ENCODE measurements at regions not wholly inside any gene's neighbourhood (a gene's known extent, or its start where the extent isn't known, plus 50 kb on each side); places are given as distances from the start of the nearest gene placed in this dataset.
"Not testable (repeated sequence)": the region's sequence is repeated elsewhere in the genome, so short reads cannot be mapped to it uniquely, and the experiment has no call there.

DNA sequence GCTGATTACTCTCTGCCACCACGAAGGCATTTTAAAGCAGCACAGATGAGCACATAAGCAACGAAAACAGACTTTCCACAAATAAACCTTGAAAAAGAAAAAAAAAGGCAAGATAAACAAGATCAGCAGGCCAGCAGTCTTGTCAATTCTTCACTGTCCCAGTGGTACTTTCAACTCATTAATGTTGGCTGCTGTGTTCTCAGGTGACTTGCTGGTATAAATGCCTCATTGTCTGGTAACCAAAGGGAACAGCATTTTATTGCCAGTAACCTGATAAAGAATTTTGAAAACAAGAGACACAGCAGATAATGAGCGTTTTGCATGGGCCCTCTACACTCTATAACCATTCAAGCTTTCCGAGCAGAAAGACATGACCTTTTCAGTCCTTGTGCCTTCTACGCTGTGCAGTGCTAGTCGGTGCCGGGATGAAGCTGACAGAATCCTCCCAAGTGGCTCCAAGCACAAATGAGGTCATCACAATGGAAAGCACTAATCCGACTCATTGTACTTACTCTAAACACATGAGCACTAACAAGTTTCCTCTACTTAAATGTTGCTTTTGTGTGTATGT is 242.9 kb upstream of the FRG1 start:
- not testable (repeated sequence) for DNase-seq (ENCODE audit: low read depth in 4 of 4, low spot score in 3 of 4)

DNA sequence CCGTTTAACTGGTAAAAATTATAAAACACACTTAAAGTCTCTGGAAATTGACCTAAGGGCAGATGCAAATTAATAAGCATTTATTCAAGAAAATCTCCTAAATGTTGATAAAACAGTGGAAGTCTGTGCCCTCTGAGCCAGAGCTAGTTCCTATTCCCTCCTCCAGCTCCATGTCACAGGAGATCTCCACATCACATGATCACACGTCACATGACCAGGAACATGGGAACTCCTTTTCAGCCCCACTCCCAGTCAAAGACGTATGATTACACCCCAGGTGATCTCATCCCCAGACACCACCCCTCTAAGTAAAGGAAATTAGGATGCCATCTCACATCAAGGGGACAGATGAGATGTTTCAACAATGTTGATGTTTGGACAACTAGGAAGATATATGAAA is 237.7 kb upstream of the FRG1 start:
- DNase-seq (ENCODE audit: low read depth in 4 of 4, low spot score in 3 of 4) = not testable (repeated sequence)

DNA sequence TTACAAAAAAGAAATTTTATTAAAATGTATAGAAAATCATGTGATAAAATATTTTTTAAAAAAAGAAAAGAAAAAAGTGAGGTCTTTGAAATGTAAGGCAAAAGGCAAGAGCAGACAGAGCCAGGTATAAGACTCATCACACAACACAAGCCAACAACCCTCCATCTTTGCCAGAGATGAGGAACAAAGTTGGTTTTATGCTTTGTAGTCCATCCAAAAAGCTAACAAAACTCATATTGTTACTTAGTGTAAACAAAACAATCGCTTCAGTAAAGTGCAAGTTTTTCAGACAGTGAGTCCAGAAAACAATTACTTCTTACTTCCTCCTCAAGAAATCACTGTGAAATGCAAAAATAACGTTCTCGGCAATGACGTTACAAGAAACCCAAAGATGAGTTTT is 233.9 kb upstream of the FRG1 start:
- DNase-seq (ENCODE audit: low read depth in 4 of 4, low spot score in 3 of 4) = not testable (repeated sequence)

DNA sequence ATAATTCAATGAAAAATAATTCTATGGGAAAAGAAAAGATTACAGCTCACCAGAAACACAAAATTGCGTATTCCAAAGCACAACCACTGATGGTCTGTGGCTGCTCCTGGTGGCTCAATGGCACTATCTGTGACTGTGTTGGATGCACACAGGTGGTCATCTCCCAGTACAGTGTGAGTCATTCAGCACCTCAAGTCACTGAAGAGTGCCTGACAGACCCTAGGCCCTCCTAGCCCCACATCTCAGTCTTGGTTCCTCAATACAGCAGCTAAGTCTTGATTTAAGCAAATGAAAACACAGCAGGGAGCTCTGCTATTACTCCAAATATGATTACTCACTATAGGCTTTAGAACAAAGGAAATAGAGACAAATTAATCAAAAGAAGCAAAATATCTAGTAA is 233.4 kb upstream of the FRG1 start:
- not testable (repeated sequence) for DNase-seq (ENCODE audit: low read depth in 4 of 4, low spot score in 3 of 4)

DNA sequence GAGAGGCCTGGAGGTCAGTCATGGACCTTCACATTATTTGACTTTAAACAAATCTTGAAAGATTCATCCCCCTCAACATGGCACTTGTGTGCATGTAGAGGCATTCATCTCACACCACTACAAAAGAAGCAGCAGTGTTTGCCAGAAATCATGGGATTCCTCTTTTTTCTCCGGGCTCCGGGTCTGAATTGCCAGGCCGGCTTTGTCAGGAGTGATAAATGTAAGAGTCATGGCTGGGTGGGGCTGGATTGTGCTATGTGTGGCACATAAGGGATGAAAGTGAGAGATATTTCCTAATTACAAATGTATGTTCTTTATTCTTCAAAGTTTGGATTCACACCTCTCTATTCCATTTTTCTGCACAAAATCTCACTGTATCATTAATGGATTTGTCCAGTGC is 228.7 kb upstream of the FRG1 start:
- not testable (repeated sequence) for DNase-seq (ENCODE audit: low read depth in 4 of 4, low spot score in 3 of 4)

DNA sequence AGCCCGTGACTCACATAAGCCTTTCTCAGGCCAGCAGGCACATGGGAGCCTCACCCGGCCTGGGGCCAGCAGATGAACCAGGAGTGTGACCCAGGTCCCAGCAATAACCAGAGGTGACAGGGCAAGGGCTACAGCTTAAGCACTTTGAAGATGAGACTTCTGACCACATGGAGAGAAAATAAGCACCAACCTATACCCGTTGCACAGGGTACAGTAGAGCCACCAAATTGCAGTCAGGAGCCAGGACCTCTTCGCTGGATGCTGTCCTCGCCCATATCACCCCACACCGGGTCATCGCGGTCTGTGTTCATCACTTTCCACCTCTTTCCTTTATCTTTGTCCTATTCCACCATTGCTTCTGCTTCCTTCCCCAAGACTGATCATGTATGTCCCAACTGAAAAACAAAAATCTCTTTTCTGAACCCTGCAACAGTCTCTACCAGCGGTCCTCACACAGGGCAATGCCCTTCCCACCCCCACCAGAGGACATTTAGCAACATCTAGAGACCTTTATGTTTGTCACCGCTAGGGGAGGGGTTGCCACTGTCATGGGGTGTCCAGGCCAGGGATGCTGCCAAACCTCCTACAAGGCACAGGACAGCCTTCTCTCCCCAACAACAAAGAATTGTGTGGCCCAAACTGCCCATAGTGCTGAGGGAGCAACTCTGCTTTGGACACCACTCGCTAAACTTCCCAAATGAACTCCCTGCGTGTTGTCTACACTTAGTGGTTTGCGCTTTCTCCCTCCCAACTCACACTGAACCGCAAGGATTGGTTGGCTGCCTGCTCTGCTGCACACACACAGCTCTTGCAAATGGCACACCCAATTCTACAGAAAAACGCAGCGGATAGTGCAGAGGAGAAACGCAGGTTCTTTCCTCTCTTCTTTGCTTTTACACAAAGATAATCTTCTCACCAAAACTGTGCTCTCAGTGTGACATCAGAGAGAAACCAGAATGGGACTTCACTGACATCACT is 219.4 kb upstream of the FRG1 start:
- not testable (repeated sequence) for DNase-seq (ENCODE audit: low read depth in 4 of 4, low spot score in 3 of 4)

DNA sequence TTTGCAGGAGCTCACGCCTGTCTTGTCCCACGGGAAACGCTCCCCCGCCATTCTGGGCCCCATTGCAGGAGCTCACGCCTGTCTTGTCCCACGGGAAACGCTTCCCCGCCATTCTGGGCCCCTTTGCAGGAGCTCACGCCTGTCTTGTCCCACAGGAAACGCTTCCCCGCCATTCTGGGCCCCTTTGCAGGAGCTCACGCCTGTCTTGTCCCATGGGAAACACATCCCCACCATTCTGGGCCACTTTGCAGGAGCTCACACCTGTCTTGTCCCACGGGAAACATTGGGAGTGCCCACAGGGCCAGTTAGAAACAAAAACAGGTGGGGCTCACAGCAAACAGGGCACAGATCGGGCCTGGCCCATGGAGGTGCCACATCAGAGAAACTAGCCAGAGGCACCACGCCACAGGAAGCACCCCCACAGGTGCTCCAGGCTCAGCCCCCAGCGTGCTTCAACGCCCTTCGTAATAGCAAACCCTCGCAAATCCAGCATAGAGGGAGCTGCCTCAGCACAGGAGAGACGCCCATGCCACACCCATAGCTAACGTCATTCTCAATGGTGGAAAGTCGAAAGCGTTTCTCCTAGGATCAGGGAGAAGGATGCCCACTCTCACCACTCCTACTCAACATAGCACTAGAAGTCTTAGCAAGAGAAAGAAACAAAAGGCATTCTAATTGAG is 218.2 kb upstream of the FRG1 start:
- DNase-seq (ENCODE audit: low read depth in 4 of 4, low spot score in 3 of 4) = peak in 1 of 4 donors; percentile 21

DNA sequence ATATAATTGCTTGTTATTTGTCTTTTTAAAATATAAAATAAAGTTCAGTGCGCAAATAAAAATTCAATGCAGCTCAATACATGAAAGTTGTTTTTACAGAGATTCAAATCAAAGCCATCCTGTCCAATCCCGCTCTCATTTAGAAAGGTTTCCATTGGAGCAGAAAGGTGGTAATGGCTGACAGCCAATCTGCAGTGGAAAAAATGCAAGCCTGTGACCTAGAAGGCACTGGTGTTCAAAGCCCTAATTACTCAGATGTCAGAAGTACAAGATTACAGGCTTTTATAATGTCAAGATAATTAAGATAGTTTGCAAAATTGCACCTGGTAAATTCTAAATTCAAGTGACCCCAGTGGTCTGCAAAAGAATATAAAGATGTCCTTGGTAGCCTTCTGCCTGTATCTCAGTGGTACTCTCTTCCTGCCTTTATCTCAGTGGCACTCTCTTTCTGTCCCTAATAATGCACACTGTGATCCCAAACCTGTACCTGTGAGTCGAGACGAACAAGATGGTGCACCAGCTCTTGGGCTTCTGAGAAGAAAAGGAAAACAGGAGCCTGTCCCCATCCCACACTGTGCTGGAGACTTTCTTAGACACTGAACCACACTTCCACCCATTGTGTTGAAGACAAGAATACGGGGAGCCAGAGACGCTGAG is 212.6 kb upstream of the FRG1 start:
- not testable (repeated sequence) for DNase-seq (ENCODE audit: low read depth in 4 of 4, low spot score in 3 of 4)

DNA sequence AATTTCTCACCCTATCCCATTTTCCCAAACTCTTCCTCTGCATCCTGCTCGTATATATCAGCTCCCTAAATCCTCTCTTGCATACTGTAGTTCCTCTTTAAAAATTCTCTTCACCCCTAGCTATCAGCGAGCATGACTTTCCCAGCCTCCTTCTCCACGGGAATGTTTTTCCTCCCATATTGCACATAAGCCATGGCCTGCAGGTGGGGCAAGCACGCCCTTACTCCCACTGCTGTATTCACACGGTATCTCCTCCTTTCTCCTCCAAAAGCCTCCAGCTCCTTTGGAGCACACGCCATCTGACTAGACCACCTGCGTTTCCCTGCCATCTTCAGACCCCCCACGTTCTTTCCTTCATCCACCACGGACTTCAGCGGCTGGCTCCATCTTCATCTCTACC is 208.7 kb upstream of the FRG1 start:
- DNase-seq (ENCODE audit: low read depth in 4 of 4, low spot score in 3 of 4) = not testable (repeated sequence)

DNA sequence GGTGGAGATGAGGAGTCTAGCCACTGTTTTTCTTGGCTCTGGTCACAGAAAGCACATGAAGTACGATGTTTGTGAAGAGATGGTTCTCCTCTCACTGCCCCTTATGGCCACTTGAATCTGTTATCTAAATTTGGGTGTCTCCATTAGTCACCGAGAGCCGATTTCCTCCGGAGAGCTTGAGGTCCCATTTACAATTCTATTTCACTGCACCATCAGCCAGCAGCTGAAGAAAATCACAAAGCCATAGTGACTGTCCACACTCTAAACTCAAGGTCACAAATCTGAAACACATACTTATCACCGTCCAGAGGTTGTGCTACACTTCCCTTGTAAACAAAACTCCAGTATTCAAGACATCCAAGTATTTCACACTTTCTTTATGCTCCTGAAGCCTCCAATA is 207.2 kb upstream of the FRG1 start:
- DNase-seq (ENCODE audit: low read depth in 4 of 4, low spot score in 3 of 4) = not testable (repeated sequence)

DNA sequence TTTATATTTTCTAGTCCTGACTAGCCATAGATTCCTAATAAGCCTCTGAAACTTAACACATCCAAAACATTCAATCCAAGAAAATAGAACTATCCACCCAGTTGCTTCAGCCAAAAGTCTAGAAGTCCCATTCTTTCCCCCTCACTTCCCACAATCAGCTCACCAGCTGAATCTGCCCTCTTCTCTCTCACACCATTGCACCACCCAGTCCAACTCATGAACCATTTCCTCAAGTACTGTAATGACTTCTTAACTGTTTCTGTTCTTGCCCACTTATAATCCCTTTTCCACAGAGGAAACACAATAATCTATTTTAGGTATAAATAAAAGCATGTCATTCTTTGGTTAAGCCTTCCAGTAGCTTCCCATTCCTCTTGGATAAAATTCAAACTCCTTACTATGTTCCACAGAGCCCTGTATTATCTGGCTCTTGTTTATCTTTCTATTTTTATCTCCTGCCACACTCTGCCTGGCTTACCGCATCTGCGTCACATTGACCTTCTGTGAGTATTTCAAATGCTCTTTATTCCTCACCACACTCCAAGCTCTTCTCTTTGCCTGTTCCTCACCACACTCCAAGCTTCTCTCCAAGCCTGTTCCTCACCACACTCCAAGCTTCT is 205.9 kb upstream of the FRG1 start:
- not testable (repeated sequence) for DNase-seq (ENCODE audit: low read depth in 4 of 4, low spot score in 3 of 4)

DNA sequence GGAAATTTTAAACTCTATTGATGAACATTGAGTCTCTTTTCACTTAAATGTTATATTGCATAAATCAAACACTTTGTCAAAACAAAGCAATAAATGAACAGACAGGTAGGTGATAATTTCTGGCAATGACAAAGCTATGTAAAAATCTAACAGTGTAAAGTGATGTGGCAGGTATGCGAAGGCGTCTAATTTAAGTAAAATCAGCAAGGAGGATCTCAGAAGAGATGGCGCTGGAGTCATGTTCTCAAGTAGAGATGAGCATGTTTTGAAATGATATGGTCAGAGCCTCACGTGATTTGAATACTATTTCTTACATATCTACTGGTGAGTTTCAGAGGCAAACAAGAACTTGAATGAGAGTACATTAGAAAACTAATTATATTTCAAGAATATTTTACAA is 204.0 kb upstream of the FRG1 start:
- DNase-seq (ENCODE audit: low read depth in 4 of 4, low spot score in 3 of 4) = not testable (repeated sequence)

DNA sequence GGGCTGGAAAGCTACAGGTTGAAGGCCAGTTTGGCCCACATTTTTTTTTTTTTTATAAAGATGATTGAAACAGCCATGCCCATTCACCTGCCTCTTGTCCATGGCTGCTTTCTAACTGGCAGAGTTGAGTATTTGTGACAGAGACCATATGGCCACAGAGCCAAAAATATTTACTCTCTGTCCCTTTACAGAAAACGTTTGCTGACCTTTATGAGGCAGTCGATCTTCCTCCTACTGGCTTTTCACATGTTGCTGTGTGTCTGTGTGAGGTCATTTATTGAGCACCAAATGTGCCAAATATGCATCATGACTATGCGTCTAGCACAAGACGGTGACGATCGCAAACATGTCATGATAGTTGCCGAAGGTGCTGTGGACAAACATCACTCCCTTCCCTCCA is 200.6 kb upstream of the FRG1 start:
- not testable (repeated sequence) for DNase-seq (ENCODE audit: low read depth in 4 of 4, low spot score in 3 of 4)

DNA sequence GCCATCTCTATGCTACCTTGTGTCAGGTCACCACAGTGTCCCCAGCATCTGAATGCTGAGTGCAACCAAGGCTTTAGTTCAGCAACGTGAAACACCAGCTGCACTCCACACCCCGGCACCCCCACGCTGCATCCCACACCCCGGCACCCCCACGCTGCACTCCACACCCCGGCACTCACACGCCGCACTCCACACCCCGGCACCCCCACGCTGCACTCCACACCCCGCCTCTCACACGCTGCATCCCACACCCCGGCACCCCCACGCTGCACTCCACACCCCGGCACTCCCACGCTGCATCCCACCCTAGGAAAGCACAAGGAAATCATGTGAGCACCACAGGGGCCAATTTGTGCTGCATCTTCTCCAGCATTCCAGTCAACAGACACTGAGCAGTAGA is 199.8 kb upstream of the FRG1 start:
- DNase-seq (ENCODE audit: low read depth in 4 of 4, low spot score in 3 of 4) = no peak

DNA sequence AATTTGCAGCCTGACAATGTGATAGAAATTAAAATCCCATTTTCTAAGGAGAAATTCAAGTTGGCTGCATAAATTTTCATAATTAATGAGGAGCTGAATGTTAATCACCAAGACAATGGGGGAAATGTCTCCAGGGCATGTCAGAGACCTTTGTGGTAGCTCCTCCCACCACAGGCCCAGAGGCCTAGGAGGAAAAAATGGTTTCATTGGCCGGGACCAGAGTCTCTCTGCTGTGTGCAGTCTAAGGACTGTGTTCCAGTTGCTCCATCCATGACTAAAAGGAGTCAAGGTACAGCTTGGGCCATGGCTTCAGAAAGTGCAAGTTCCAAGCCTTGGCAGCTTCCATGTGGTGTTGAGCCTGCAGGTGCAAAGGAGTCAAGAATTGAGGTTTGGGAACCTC is 187.6 kb upstream of the FRG1 start:
- not testable (repeated sequence) for DNase-seq (ENCODE audit: low read depth in 4 of 4, low spot score in 3 of 4)

DNA sequence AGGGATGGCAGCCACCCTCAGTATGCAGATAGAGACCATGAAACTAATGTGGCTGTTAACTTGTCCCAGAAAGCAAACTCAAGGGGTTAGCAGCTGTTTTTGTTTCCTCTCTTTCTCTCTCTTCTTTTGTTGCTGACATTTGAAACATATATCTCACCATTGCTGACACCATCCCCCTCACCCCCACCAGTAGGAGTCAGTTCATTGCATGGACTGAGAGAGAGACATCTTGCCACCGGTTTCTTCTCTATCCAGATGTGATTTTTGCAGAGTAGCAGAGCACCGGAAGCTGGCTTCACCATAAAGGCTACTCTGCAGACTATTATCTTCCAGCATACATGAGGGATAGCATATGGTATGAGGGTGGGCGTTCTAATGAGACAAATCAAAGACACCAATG is 177.1 kb upstream of the FRG1 start:
- DNase-seq (ENCODE audit: low read depth in 4 of 4, low spot score in 3 of 4) = no peak

DNA sequence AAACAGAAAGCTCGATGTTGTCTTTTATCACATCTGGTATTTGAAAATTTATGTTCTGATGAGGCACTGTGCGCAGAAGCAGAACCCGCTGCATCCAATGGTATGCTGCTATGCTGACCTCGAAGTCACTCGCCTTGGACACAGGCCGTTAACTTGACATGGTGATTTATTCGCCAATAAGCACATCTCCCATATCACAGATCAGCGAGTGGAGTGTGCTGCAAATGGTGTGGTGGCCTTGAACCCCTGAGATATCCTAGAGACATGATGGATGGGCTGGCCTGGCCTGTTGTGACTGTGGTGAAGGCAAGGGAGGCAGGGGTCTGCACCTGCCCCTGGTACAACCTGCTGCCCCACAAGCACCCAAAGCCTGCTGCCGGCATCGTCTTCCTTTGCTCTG is 175.4 kb upstream of the FRG1 start:
- peak in 2 of 4 donors; percentile 63 to 65 for DNase-seq (ENCODE audit: low read depth in 4 of 4, low spot score in 3 of 4)

DNA sequence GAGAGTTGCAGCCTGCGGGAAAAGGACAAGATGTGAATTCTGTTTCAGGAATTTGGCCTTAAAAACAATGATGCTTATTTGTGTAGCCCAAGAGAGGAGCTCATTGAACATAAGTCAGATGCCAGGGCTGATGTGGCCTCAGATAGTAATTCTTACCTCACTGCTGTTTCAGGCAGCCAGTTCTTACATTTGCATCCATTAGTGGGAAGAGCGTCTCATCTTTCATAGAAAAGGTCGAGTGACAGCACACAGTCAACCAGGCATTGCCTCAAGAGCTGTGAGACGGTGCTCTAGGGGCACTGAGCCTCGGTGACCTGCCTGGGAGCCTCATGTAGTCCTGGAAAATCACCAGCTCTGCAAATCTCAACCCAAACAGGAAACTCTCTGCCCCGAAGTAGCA is 174.9 kb upstream of the FRG1 start:
- DNase-seq (ENCODE audit: low read depth in 4 of 4, low spot score in 3 of 4) = peak in 2 of 4 donors; percentile 19 to 40

DNA sequence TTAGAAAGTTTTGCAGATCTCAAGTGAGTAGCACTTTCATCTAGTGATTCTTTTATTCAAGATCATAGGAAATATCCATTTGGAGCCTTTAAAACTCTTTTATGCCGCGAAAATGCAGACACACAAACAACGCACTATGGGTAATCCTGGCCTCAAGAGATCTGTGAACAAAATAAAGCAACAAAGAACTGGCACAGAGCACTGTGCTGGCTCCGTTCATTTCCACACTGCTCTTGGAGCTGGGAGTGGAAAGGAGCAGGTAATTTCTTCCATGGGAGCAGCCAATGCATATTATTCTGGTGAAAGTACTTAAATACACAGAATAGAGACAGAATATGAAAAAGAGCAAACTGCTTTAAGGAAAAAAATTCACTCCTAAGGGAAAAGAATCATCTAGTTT is 172.7 kb upstream of the FRG1 start:
- DNase-seq (ENCODE audit: low read depth in 4 of 4, low spot score in 3 of 4) = no peak

DNA sequence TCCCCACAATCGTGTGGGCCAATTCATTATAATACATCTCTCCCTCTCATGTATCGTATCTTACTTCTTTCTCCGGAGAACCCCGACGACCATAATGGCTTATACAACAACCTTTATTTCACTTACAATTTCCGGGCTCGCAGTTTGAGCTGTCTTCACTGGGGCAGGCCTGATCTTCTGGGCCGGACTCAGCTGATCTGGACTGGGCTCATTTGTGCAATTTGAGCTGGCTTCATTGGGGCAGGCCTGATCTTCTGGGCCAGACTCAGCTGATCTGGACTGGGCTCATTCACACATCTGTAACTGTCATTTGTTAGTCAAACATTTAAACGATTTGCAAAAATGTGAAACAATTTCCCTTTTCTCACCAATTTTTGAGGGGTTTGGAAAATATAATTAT is 171.5 kb upstream of the FRG1 start:
- no peak for DNase-seq (ENCODE audit: low read depth in 4 of 4, low spot score in 3 of 4)
